ENCODE measurements at regions not wholly inside any gene's neighbourhood (a gene's known extent, or its start where the extent isn't known, plus 50 kb on each side); places are given as distances from the start of the nearest gene placed in this dataset.

- no peak for TF ChIP-seq CTCF (IDR thresholded peaks at IDR 0.05; ENCODE audit: borderline replicate concordance, control extremely low read depth, extremely low read depth, insufficient read depth, missing control alignments)
- in situ Hi-C loops (cut with MboI; ENCODE audit: low sequenced_read_pairs, unreplicated experiment) = no loop called here
- no peak for DNase-seq (ENCODE audit: low spot score)
These were observed 143.5 kb downstream of the NXPE2 start for GRCh38 chr11:114821621-114822412.

- in situ Hi-C loops (cut with MboI; ENCODE audit: low sequenced_read_pairs, unreplicated experiment) = no loop called here
- no peak for DNase-seq (ENCODE audit: low spot score)
- no peak for TF ChIP-seq CTCF (IDR thresholded peaks at IDR 0.05; ENCODE audit: borderline replicate concordance, control extremely low read depth, extremely low read depth, insufficient read depth, missing control alignments)
These were observed 148.6 kb downstream of the NXPE2 start for GRCh38 chr11:114826910-114827442.

- no peak for DNase-seq (ENCODE audit: low spot score)
- TF ChIP-seq CTCF (IDR thresholded peaks at IDR 0.05; ENCODE audit: borderline replicate concordance, control extremely low read depth, extremely low read depth, insufficient read depth, missing control alignments) = no peak
- in situ Hi-C loops (cut with MboI; ENCODE audit: low sequenced_read_pairs, unreplicated experiment) = no loop called here
These were observed 149.4 kb downstream of the NXPE2 start for GRCh38 chr11:114827736-114828135.

- in situ Hi-C loops (cut with MboI; ENCODE audit: low sequenced_read_pairs, unreplicated experiment) = no loop called here
- TF ChIP-seq CTCF (IDR thresholded peaks at IDR 0.05; ENCODE audit: borderline replicate concordance, control extremely low read depth, extremely low read depth, insufficient read depth, missing control alignments) = no peak
- no peak for DNase-seq (ENCODE audit: low spot score)
These were observed 154.3 kb downstream of the NXPE2 start for GRCh38 chr11:114832532-114833125.

- in situ Hi-C loops (cut with MboI; ENCODE audit: low sequenced_read_pairs, unreplicated experiment) = no loop called here
- TF ChIP-seq CTCF (IDR thresholded peaks at IDR 0.05; ENCODE audit: borderline replicate concordance, control extremely low read depth, extremely low read depth, insufficient read depth, missing control alignments) = no peak
- DNase-seq (ENCODE audit: low spot score) = no peak
These were observed 157.8 kb downstream of the NXPE2 start for GRCh38 chr11:114836161-114836560.

GRCh38 chr11:114844896-114845295, 166.6 kb downstream of the NXPE2 start:
- in situ Hi-C loops (cut with MboI; ENCODE audit: low sequenced_read_pairs, unreplicated experiment) = no loop called here
- DNase-seq (ENCODE audit: low spot score) = no peak
- no peak for TF ChIP-seq CTCF (IDR thresholded peaks at IDR 0.05; ENCODE audit: borderline replicate concordance, control extremely low read depth, extremely low read depth, insufficient read depth, missing control alignments)
